ENCODE measurements at regions not wholly inside any gene's neighbourhood (a gene's known extent, or its start where the extent isn't known, plus 50 kb on each side); places are given as distances from the start of the nearest gene placed in this dataset. TPM values are rescaled to one million over a fixed set of nuclear protein-coding genes. Genes with fewer than 3 reads are reported as not detected.

- CTCF ChIA-PET: no interaction called here
- Mint-ChIP-seq H3K4me1 (ENCODE audit: low read depth, unreplicated experiment) (peaks cover 7% of the 10 kb centered on the region), H3K27ac (ENCODE audit: unreplicated experiment) (no peak overlapping the region), H3K4me3 (ENCODE audit: low read depth, unreplicated experiment) (no peak overlapping the region), H3K27me3 (ENCODE audit: unreplicated experiment) (no peaks in the 10 kb centered on the region), H3K36me3 (ENCODE audit: insufficient read depth, unreplicated experiment) (no peaks in the 10 kb centered on the region), H3K9me3 (ENCODE audit: low read depth, unreplicated experiment) (no peaks in the 10 kb centered on the region)
- peak; percentile 26 for DNase-seq
- no peak for TF ChIP-seq CTCF (IDR thresholded peaks at IDR 0.05; ENCODE audit: unreplicated experiment)
- intact Hi-C loops (cut with micrococcal nuclease; ENCODE audit: unreplicated experiment): no loop called here
- no TSS peak for BruUV-seq (replicated peaks)
These were observed 59.0 kb upstream of the NECTIN3 start for GRCh38 chr3:111012388-111013248.

Small RNAs in the stretch of these regions (microRNA-seq; reads per million reads assigned to microRNA genes)
- gene MIR4445: not detected

Measured in Calu3 (cell line).